HL-60 (cell line): ENCODE measurements at regions not wholly inside any gene's neighbourhood (a gene's known extent, or its start where the extent isn't known, plus 50 kb on each side); places are given as distances from the start of the nearest gene placed in this dataset.

Experiments used
- CTCF ChIP-seq: IDR thresholded peaks from one replicate; pipeline ENCODE4 v1.5.1; 2011; ENCODE audit warnings: low read length, control low read depth, inconsistent platforms; ENCODE audit not compliant: insufficient read depth
- POLR2AphosphoS5 ChIP-seq: IDR thresholded peaks from 2 replicates; pipeline ENCODE4 v1.6.1; 2012; ENCODE audit warnings: low read depth
- REST ChIP-seq: IDR thresholded peaks from 2 replicates; pipeline ENCODE4 v1.6.1; 2012; ENCODE audit warnings: low read depth; ENCODE audit not compliant: insufficient replicate concordance

GRCh38 chr10:29771376-29771775, 136.6 kb upstream of the SVIL start:
- TF ChIP-seq CTCF (no peak), POLR2AphosphoS5 (no peak), REST (no peak)
